ENCODE measurements at regions not wholly inside any gene's neighbourhood (a gene's known extent, or its start where the extent isn't known, plus 50 kb on each side); places are given as distances from the start of the nearest gene placed in this dataset.
"Not testable (repeated sequence)": the region's sequence is repeated elsewhere in the genome, so short reads cannot be mapped to it uniquely, and the experiment has no call there.

DNA sequence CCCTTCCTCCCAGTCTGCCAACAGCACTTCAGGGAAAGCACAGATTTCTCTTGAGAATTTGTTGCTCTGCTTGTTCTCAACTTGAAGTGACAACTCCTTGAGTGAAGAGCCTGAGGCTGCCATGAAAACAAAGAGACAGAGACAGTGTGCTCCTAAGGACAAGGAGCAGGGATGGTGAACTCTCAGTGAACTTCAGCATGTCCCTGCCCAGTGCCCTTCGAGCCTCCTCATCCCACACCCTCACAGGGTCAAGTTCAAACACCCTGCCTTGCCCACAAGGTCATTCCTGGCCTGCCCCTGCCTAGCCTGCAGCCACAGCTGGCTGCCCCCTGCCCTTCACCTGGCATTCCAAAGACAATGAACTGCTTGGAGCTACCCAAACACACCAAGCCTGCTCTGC lies 343.5 kb upstream of the KLHL29 start:
- H3K4me3 ChIP-seq (replicated peaks; ENCODE audit: low read depth, low read length): no peak overlapping the region
- TF ChIP-seq, protein P1, sequence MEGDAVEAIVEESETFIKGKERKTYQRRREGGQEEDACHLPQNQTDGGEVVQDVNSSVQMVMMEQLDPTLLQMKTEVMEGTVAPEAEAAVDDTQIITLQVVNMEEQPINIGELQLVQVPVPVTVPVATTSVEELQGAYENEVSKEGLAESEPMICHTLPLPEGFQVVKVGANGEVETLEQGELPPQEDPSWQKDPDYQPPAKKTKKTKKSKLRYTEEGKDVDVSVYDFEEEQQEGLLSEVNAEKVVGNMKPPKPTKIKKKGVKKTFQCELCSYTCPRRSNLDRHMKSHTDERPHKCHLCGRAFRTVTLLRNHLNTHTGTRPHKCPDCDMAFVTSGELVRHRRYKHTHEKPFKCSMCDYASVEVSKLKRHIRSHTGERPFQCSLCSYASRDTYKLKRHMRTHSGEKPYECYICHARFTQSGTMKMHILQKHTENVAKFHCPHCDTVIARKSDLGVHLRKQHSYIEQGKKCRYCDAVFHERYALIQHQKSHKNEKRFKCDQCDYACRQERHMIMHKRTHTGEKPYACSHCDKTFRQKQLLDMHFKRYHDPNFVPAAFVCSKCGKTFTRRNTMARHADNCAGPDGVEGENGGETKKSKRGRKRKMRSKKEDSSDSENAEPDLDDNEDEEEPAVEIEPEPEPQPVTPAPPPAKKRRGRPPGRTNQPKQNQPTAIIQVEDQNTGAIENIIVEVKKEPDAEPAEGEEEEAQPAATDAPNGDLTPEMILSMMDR (IDR thresholded peaks at IDR 0.05; ENCODE audit: low read depth, low read length, missing control alignments): no peak
- no peak for DNase-seq (ENCODE audit: extremely low read depth, low read depth)

DNA sequence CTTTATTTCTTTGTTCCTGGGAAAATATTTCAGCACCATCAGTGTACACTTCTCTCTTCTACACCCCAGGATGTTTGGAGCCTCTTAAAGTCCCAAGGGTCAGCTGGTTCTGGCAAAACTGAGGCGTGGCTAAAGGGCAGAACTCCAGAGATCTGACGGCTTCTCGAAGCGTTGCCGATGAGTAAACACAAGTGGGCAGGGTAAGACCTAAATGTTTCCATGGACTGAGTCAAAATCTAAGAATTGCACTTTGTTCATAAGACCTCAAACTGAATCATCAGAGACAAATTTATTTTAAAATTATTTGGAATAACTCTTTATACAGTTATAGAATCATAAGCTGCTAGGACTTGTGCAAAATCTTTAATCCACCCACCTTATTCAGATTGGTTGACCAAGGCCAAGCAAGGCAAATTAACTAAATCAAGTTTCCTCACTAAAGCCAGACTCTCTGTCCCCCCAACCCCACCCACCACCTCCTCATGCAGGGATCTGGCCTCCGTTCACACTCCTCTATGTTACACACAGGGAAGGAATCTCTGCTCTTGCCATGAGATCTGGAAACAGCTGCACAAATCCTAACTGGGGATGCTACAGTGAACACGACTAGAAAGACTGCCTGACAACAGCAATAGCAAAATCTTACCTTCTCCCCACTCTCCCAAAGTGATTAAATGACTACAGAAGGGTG lies 342.6 kb upstream of the KLHL29 start:
- DNase-seq (ENCODE audit: extremely low read depth, low read depth): no peak
- TF ChIP-seq, protein P1 (IDR thresholded peaks at IDR 0.05; ENCODE audit: low read depth, low read length, missing control alignments): no peak
- no peak overlapping the region for H3K4me3 ChIP-seq (replicated peaks; ENCODE audit: low read depth, low read length)

- DNase-seq (ENCODE audit: extremely low read depth, low read depth): no peak
- H3K4me3 ChIP-seq (replicated peaks; ENCODE audit: low read depth, low read length): no peak overlapping the region
- TF ChIP-seq, protein P1 (IDR thresholded peaks at IDR 0.05; ENCODE audit: low read depth, low read length, missing control alignments): no peak
These were observed 334.6 kb upstream of the KLHL29 start for GRCh38 chr2:23050388-23050787.

DNA sequence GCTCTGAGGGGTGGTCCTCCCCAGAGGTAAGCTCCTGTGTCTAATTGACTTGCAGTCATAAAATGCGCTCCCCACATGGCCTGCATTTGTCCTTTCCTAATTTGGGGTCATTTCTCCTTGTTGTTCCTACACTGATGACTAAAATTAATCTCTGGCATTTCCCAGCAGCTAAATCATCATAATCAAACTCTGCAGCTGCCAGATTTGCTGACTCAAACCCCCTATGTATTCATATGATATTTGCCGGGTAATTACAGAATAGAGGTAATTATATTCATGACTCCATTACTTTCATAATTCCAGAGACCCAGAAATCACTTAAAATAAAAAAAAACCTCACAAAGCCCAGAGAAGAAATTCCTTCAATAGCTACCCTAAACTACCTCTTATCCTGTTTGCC lies 331.4 kb upstream of the KLHL29 start:
- TF ChIP-seq, protein P1 (IDR thresholded peaks at IDR 0.05; ENCODE audit: low read depth, low read length, missing control alignments): no peak
- DNase-seq (ENCODE audit: extremely low read depth, low read depth): no peak
- H3K4me3 ChIP-seq (replicated peaks; ENCODE audit: low read depth, low read length): no peak overlapping the region

DNA sequence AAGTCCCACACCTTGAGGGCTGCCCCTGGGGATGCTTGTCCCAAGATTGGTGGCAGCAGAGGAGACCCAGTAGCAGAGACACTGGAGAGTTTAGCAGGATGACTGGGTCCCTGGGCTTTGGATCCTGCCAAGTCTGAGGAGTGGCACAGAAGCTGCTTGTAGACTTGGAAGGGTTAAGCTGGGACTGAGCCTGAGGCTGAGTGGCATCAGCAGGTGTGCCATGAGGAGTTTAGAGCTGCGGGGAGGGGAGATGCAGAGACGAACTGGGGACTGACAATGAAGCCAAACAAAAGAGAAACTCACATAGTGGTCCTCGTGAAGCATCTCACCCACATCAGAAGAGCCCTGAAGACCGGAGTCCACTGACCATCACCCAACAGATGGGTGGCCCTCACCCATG lies 329.7 kb upstream of the KLHL29 start:
- TF ChIP-seq, protein P1 (IDR thresholded peaks at IDR 0.05; ENCODE audit: low read depth, low read length, missing control alignments): no peak
- H3K4me3 ChIP-seq (replicated peaks; ENCODE audit: low read depth, low read length): no peak overlapping the region
- no peak for DNase-seq (ENCODE audit: extremely low read depth, low read depth)

GRCh38 chr2:23056846-23057245 lies 328.1 kb upstream of the KLHL29 start:
- not testable (repeated sequence) for H3K4me3 ChIP-seq (replicated peaks; ENCODE audit: low read depth, low read length); DNase-seq (ENCODE audit: extremely low read depth, low read depth)

GRCh38 chr2:23058435-23058834 lies 326.5 kb upstream of the KLHL29 start:
- TF ChIP-seq, protein P1 (IDR thresholded peaks at IDR 0.05; ENCODE audit: low read depth, low read length, missing control alignments): no peak
- DNase-seq (ENCODE audit: extremely low read depth, low read depth): no peak
- no peak overlapping the region for H3K4me3 ChIP-seq (replicated peaks; ENCODE audit: low read depth, low read length)

Data from HFF-Myc (cell line).